Dedifferentiated amniotic fluid mesenchymal stem cell (primary cell): ENCODE measurements at regions not wholly inside any gene's neighbourhood (a gene's known extent, or its start where the extent isn't known, plus 50 kb on each side); places are given as distances from the start of the nearest gene placed in this dataset.

Experiments used
- DNase-seq: peaks from one replicate; pipeline ENCODE4 v3.0.0-alpha.2; 2016; ENCODE audit errors: extremely low spot score

DNA sequence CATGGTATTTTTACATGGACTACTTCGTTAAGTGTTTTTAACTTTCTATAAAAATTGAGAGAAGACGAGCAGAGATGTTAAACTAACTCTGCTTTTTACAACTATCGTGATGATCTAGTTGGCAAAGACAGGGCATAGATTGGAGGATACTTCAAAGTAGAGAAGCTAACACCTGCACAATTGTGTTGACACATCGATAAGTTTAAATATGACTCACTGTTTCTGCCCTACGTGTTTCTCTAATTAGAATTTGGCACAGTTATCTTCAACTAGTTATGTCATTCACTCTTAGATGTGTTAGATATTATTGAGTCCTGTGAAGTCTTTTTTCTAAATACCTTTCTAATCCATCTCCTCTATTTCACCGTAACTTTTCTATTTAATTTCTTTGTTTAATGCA is 68.5 kb upstream of the FERD3L start:
- DNase-seq, result no peak

DNA sequence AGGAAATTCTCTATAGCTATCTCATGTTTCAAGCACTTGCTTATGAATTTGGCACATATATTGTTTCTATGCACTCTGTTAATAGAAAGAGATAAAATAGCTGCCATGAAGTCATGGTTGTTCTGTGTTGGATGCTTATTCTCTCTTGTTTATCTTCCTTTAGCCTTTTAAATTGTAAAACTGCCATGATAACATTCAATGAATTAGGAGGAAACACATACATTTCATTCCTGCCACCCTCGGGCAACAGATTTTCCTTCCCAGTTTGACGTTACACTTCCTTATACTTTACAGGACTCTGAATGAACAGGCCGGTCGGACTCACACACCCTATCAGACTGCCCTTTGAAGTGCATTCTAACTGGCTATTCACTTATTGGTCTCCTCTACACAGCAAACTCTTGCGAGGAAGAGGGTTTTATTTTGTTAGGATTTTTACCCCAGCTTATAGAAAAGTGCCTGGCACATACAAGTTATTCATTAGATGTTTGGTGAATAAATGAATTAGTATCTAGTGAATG is 65.7 kb upstream of the FERD3L start:
- DNase-seq, result no peak

DNA sequence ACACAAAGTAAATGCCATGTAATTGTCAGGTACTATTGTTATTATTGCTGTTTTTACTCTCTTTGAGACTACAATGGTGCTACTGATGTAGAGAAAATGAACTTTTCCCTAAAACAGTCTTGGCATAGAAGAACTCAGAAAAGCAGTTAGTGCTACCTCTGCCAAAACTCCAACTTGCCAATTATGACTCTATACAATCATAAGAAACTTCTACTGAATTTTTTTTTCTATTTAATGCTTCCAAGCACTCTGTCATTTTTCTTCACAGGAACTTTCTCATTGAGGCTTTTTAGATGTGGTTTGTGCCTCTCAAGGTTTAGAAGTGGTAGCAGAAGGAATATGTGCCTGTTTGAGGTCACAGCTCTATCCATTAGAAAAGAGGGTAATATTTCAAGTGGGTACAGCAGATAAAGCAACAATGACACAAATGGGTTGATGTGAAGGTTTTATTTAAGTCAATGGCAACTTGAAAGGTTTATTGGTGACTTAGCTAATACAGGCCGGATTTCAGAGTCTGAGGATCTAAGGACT is 64.0 kb upstream of the FERD3L start:
- DNase-seq, result no peak

DNA sequence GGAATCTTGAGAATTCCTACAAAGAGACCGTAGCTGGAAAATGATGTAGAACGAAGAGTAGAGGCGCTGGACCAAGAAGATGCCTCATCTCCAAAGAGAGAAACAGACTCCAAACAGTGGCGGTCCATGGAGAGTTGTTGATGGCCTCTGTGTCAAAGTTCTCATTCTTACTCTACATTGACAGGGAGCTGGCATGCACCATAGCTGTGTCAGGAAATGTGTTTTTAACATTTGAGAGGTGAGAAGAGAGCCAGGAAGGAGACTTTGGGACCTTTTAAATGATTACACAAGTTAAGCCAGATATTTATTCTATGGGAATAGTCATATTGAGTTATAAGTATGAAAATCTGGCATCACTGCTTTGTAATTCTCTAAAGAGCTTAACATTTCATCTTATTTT is 61.5 kb upstream of the FERD3L start:
- no peak for DNase-seq

DNA sequence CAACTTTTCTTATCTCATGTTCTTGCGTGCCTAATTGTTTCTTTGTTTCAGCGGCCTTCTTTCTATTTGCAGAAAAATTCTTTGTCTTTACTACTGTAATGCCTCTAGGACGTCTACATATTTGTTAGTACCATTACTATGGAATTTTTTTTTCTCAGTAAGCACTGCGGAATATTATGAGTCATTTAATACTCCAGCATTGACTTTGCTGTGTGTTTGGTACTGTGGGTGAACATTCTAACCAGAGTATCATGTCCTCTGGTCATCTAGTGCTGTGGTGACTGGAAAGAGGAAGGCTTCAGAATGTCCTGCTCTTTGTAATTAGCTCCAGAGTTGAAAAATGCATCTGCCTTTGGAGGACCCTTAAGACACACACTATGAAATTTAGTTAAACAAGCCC is 58.5 kb upstream of the FERD3L start:
- DNase-seq, result no peak

DNA sequence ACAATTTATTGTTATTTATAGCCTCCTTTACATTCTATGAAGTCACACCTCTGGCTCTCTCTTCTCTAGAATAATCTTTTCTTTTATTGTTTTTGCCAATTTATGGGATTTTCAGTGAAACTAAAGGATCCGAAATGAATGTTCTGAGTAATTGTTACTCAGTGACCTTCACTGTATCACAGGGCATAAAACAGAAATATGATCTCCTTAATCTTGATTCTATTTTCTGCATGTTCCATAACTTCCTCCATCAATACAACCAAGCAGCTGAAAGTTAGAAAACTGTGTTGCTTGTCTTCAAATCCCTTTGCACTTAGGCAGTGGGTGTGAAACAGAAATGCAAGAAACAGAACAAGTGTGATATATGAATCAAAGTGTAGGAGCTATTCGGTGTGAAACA is 57.4 kb upstream of the FERD3L start:
- no peak for DNase-seq
